BLaER1 (cell line): ENCODE measurements at regions not wholly inside any gene's neighbourhood (a gene's known extent, or its start where the extent isn't known, plus 50 kb on each side); places are given as distances from the start of the nearest gene placed in this dataset.

Source experiments
- H3K27ac ChIP-seq: shearing (Covaris generic); formaldehyde crosslinking; 2 replicates; pipeline ENCODE4 v1.8.1; 2022
- H3K27me3 ChIP-seq: shearing (Covaris generic); formaldehyde crosslinking; 2 replicates; pipeline ENCODE4 v1.8.1; 2022
- H3K36me3 ChIP-seq: shearing (Covaris generic); formaldehyde crosslinking; 2 replicates; pipeline ENCODE4 v1.8.1; 2022
- H3K4me1 ChIP-seq: shearing (Covaris generic); formaldehyde crosslinking; 2 replicates; pipeline ENCODE4 v1.8.1; 2022
- H3K4me2 ChIP-seq: shearing (Covaris generic); formaldehyde crosslinking; 2 replicates; pipeline ENCODE4 v1.8.1; 2022
- H3K4me3 ChIP-seq: shearing (Covaris generic); formaldehyde crosslinking; 2 replicates; pipeline ENCODE4 v1.8.1; 2022
- H3K9ac ChIP-seq: shearing (Covaris generic); formaldehyde crosslinking; 2 replicates; pipeline ENCODE4 v1.8.1; 2022
- H3K9me3 ChIP-seq: shearing (Covaris generic); formaldehyde crosslinking; 2 replicates; pipeline ENCODE4 v1.8.1; 2022
- H4K20me1 ChIP-seq: shearing (Covaris generic); formaldehyde crosslinking; 2 replicates; pipeline ENCODE4 v1.8.1; 2022
- Cebpa-rat ChIP-seq: shearing (Covaris generic); IDR thresholded peaks from 2 replicates; pipeline ENCODE4 v1.8.1; 2022

GRCh38 chr22:27491888-27492287 lies 309.7 kb downstream of the MN1 start:
- Histone ChIP-seq H3K27ac (no peak overlapping the region), H3K36me3 (no peaks in the 10 kb centered on the region), H4K20me1 (no peaks in the 10 kb centered on the region), H3K9me3 (peaks cover 21% of the 10 kb centered on the region), H3K27me3 (no peaks in the 10 kb centered on the region; the same call in 1 of the 2 replicates), H3K9ac (no peak overlapping the region), H3K4me3 (no peak overlapping the region), H3K4me2 (no peak overlapping the region), H3K4me1 (peaks cover 32% of the 10 kb centered on the region)
- TF ChIP-seq Cebpa-rat, result no peak

GRCh38 chr22:27492566-27493201 lies 308.9 kb downstream of the MN1 start:
- Histone ChIP-seq H3K9me3 (peaks cover 21% of the 10 kb centered on the region), H3K4me1 (peaks cover 32% of the 10 kb centered on the region), H4K20me1 (no peaks in the 10 kb centered on the region), H3K4me3 (no peak overlapping the region), H3K27ac (peak overlapping the region; percentile 35; the same call in 1 of the 2 replicates), H3K36me3 (no peaks in the 10 kb centered on the region), H3K9ac (no peak overlapping the region), H3K27me3 (no peaks in the 10 kb centered on the region; the same call in 1 of the 2 replicates), H3K4me2 (peak overlapping the region; percentile 17; the same call in 1 of the 2 replicates)
- no peak for TF ChIP-seq Cebpa-rat

- Histone ChIP-seq H3K27ac (peak overlapping the region; percentile 1; the same call in 1 of the 2 replicates), H3K4me2 (peak overlapping the region; percentile 49), H4K20me1 (no peaks in the 10 kb centered on the region), H3K27me3 (no peaks in the 10 kb centered on the region; the same call in 1 of the 2 replicates), H3K4me1 (peaks cover 32% of the 10 kb centered on the region), H3K9me3 (peaks cover 21% of the 10 kb centered on the region), H3K9ac (no peak overlapping the region), H3K36me3 (no peaks in the 10 kb centered on the region), H3K4me3 (no peak overlapping the region)
- TF ChIP-seq Cebpa-rat, result no peak
These were observed 307.8 kb downstream of the MN1 start for GRCh38 chr22:27493796-27494195.

GRCh38 chr22:27494785-27495184 lies 306.8 kb downstream of the MN1 start:
- no peak overlapping the region for H3K4me3 ChIP-seq
- no peak overlapping the region for H3K9ac ChIP-seq
- no peaks in the 10 kb centered on the region for H3K36me3 ChIP-seq
- no peaks in the 10 kb centered on the region; the same call in 1 of the 2 replicates for H3K27me3 ChIP-seq
- H3K9me3 ChIP-seq, result peaks cover 21% of the 10 kb centered on the region
- peaks cover 32% of the 10 kb centered on the region for H3K4me1 ChIP-seq
- peak overlapping the region; percentile 49 for H3K4me2 ChIP-seq
- H3K27ac ChIP-seq, result no peak overlapping the region
- TF ChIP-seq Cebpa-rat, result no peak
- no peaks in the 10 kb centered on the region for H4K20me1 ChIP-seq

GRCh38 chr22:27495325-27495724 lies 306.2 kb downstream of the MN1 start:
- Histone ChIP-seq H3K9ac (no peak overlapping the region), H4K20me1 (no peaks in the 10 kb centered on the region), H3K27me3 (no peaks in the 10 kb centered on the region; the same call in 1 of the 2 replicates), H3K27ac (no peak overlapping the region), H3K4me2 (peak overlapping the region; percentile 49), H3K36me3 (no peaks in the 10 kb centered on the region), H3K4me1 (peaks cover 32% of the 10 kb centered on the region), H3K9me3 (peaks cover 21% of the 10 kb centered on the region), H3K4me3 (no peak overlapping the region)
- TF ChIP-seq Cebpa-rat, result no peak

GRCh38 chr22:27499121-27499520 lies 302.4 kb downstream of the MN1 start:
- no peak overlapping the region for H3K4me2 ChIP-seq
- no peak overlapping the region for H3K27ac ChIP-seq
- no peaks in the 10 kb centered on the region for H3K9me3 ChIP-seq
- H3K4me1 ChIP-seq, result peaks cover 15% of the 10 kb centered on the region
- no peaks in the 10 kb centered on the region for H4K20me1 ChIP-seq
- no peaks in the 10 kb centered on the region for H3K27me3 ChIP-seq
- H3K36me3 ChIP-seq, result no peaks in the 10 kb centered on the region
- no peak overlapping the region for H3K9ac ChIP-seq
- no peak for TF ChIP-seq Cebpa-rat
- H3K4me3 ChIP-seq, result no peak overlapping the region

- Histone ChIP-seq H3K9ac (no peak overlapping the region), H3K4me1 (no peaks in the 10 kb centered on the region), H3K27ac (no peak overlapping the region), H3K36me3 (no peaks in the 10 kb centered on the region), H4K20me1 (no peaks in the 10 kb centered on the region), H3K27me3 (no peaks in the 10 kb centered on the region), H3K9me3 (no peaks in the 10 kb centered on the region), H3K4me3 (no peak overlapping the region), H3K4me2 (no peak overlapping the region)
- no peak for TF ChIP-seq Cebpa-rat
These were observed 300.2 kb downstream of the MN1 start for GRCh38 chr22:27501191-27501936.

- H3K36me3 ChIP-seq, result no peaks in the 10 kb centered on the region
- no peaks in the 10 kb centered on the region for H3K27me3 ChIP-seq
- TF ChIP-seq Cebpa-rat, result no peak
- no peak overlapping the region for H3K4me3 ChIP-seq
- H3K4me2 ChIP-seq, result no peak overlapping the region
- H3K9me3 ChIP-seq, result no peaks in the 10 kb centered on the region
- no peak overlapping the region for H3K9ac ChIP-seq
- H3K27ac ChIP-seq, result no peak overlapping the region
- H4K20me1 ChIP-seq, result no peaks in the 10 kb centered on the region
- no peaks in the 10 kb centered on the region for H3K4me1 ChIP-seq
These were observed 299.2 kb downstream of the MN1 start for GRCh38 chr22:27502327-27502726.

- Histone ChIP-seq H3K4me2 (no peak overlapping the region), H3K4me1 (peaks cover 6% of the 10 kb centered on the region), H4K20me1 (no peaks in the 10 kb centered on the region), H3K36me3 (no peaks in the 10 kb centered on the region), H3K27me3 (no peaks in the 10 kb centered on the region), H3K9me3 (no peaks in the 10 kb centered on the region), H3K4me3 (no peak overlapping the region), H3K9ac (no peak overlapping the region), H3K27ac (no peak overlapping the region)
- TF ChIP-seq Cebpa-rat, result no peak
These were observed 296.9 kb downstream of the MN1 start for GRCh38 chr22:27504360-27505253.
